WTC11 (cell line): ENCODE measurements at regions not wholly inside any gene's neighbourhood (a gene's known extent, or its start where the extent isn't known, plus 50 kb on each side); places are given as distances from the start of the nearest gene placed in this dataset.
A peak's percentile ranks its signal among the peaks of the same experiment; 100 is the strongest.

Experiments
- ATAC-seq: fragments of 200-7000 bp; cut with Tn5 transposase; 2 replicates; pipeline ENCODE4 v1.10.0; 2021; ENCODE audit warnings: mild to moderate bottlenecking, moderate library complexity
- CTCF ChIA-PET: fragments of 300-600 bp; sonication (Branson Sonifier 250); formaldehyde crosslinking; loops from one replicate; lab custom pipeline; 2021; ENCODE audit warnings: antibody characterized with exemption; lab: Charles Lee
- POLR2A ChIA-PET: fragments of 350-600 bp; sonication (Branson Sonifier 250); formaldehyde crosslinking; loops from one replicate; lab custom pipeline; 2021; ENCODE audit warnings: antibody characterized with exemption; lab: Charles Lee
- DNase-seq: peaks from one replicate; pipeline ENCODE4 v3.0.0; 2021; ENCODE audit warnings: low spot score
- H3K27ac Mint-ChIP-seq: 2 replicates; pipeline ENCODE4 v1.8.0; 2021; ENCODE audit warnings: mixed read lengths
- H3K27me3 Mint-ChIP-seq: 2 replicates; pipeline ENCODE4 v1.8.0; 2021; ENCODE audit warnings: low read depth, mild to moderate bottlenecking, moderate library complexity, mixed read lengths
- H3K36me3 Mint-ChIP-seq: 2 replicates; pipeline ENCODE4 v1.8.0; 2021; ENCODE audit warnings: mixed read lengths
- H3K4me1 Mint-ChIP-seq: 2 replicates; pipeline ENCODE4 v1.8.0; 2022; ENCODE audit warnings: mixed read lengths
- H3K4me3 Mint-ChIP-seq: 2 replicates; pipeline ENCODE4 v1.8.0; 2021; ENCODE audit warnings: mild to moderate bottlenecking, moderate library complexity, mixed read lengths
- H3K9me3 Mint-ChIP-seq: 2 replicates; pipeline ENCODE4 v1.8.0; 2021; ENCODE audit warnings: mixed read lengths
- CREM ChIP-seq: sonication (generic); formaldehyde crosslinking; IDR thresholded peaks from 2 replicates; pipeline ENCODE4 v1.8.1; 2022; ENCODE audit warnings: mild to moderate bottlenecking, missing genetic modification reagents, moderate library complexity
- EMX1 ChIP-seq: fragments of 250-450 bp; sonication (Bioruptor Pico); IDR thresholded peaks from 2 replicates; pipeline ENCODE4 v1.8.0; 2021; ENCODE audit warnings: mild to moderate bottlenecking
- FOXJ3 ChIP-seq: sonication (generic); formaldehyde crosslinking; IDR thresholded peaks from 2 replicates; pipeline ENCODE4 v1.9.0; 2021; ENCODE audit warnings: missing genetic modification reagents, mild to moderate bottlenecking, borderline replicate concordance
- GTF2I ChIP-seq: fragments of 250-450 bp; sonication (Bioruptor Pico); conservative IDR thresholded peaks from 2 replicates; pipeline ENCODE4 v1.4.0; 2021; ENCODE audit warnings: mild to moderate bottlenecking
- HMGA2 ChIP-seq: fragments of 250-450 bp; sonication (Bioruptor Pico); IDR thresholded peaks from 2 replicates; pipeline ENCODE4 v1.4.0; 2021; ENCODE audit warnings: mild to moderate bottlenecking, moderate library complexity
- JAZF1 ChIP-seq: fragments of 250-450 bp; sonication (Bioruptor Pico); IDR thresholded peaks from 2 replicates; pipeline ENCODE4 v1.9.0; 2021; ENCODE audit warnings: moderate library complexity, mild to moderate bottlenecking, inconsistent platforms
- JUN ChIP-seq: sonication (generic); formaldehyde crosslinking; IDR thresholded peaks from 2 replicates; pipeline ENCODE4 v1.8.0; 2023; ENCODE audit warnings: mild to moderate bottlenecking, missing genetic modification reagents
- MXD4 ChIP-seq: fragments of 250-450 bp; sonication (Bioruptor Pico); IDR thresholded peaks from 2 replicates; pipeline ENCODE4 v1.8.0; 2021; ENCODE audit warnings: mild to moderate bottlenecking, moderate library complexity, borderline replicate concordance
- NR2C2 ChIP-seq: sonication (generic); formaldehyde crosslinking; IDR thresholded peaks from 2 replicates; pipeline ENCODE4 v1.8.0; 2022; ENCODE audit warnings: mild to moderate bottlenecking, missing genetic modification reagents
- NR3C1 ChIP-seq: sonication (generic); formaldehyde crosslinking; conservative IDR thresholded peaks from 2 replicates; pipeline ENCODE4 v1.8.1; 2023; ENCODE audit warnings: low read depth, mild to moderate bottlenecking, missing genetic modification reagents
- OVOL2 ChIP-seq: fragments of 250-450 bp; sonication (Bioruptor Pico); IDR thresholded peaks from 2 replicates; pipeline ENCODE4 v1.9.0; 2021; ENCODE audit warnings: mild to moderate bottlenecking, borderline replicate concordance
- RELA ChIP-seq: sonication (generic); formaldehyde crosslinking; IDR thresholded peaks from 2 replicates; pipeline ENCODE4 v1.8.1; 2022; ENCODE audit warnings: missing genetic modification reagents, mild to moderate bottlenecking, borderline replicate concordance
- TP53 ChIP-seq: sonication (generic); formaldehyde crosslinking; IDR thresholded peaks from 2 replicates; pipeline ENCODE4 v1.8.1; 2023; ENCODE audit warnings: mild to moderate bottlenecking, missing genetic modification reagents
- ZNF138 ChIP-seq: sonication (generic); formaldehyde crosslinking; conservative IDR thresholded peaks from 2 replicates; pipeline ENCODE4 v1.8.1; 2022; ENCODE audit warnings: mild to moderate bottlenecking, moderate library complexity, missing genetic modification reagents
- TF ChIP-seq, protein P1 (sequence below): sonication (generic); formaldehyde crosslinking; IDR thresholded peaks from 2 replicates; pipeline ENCODE4 v1.8.1; 2023; ENCODE audit warnings: mild to moderate bottlenecking, moderate library complexity, missing genetic modification reagents
- TF ChIP-seq, protein P2 (sequence below): sonication (generic); formaldehyde crosslinking; IDR thresholded peaks from 2 replicates; pipeline ENCODE4 v1.8.1; 2022; ENCODE audit warnings: missing genetic modification reagents, borderline replicate concordance
- TF ChIP-seq, protein P3 (sequence below): sonication (generic); formaldehyde crosslinking; IDR thresholded peaks from 2 replicates; pipeline ENCODE4 v1.8.0; 2022; ENCODE audit warnings: mild to moderate bottlenecking, missing genetic modification reagents
- TF ChIP-seq, protein P4 (sequence below): fragments of 250-450 bp; sonication (Bioruptor Pico); conservative IDR thresholded peaks from 2 replicates; pipeline ENCODE4 v1.9.0; 2021; ENCODE audit warnings: mild to moderate bottlenecking
- TF ChIP-seq, protein P5 (sequence below): sonication (generic); formaldehyde crosslinking; IDR thresholded peaks from 2 replicates; pipeline ENCODE4 v1.8.0; 2023; ENCODE audit warnings: missing genetic modification reagents
- TF ChIP-seq, protein P6 (sequence below): sonication (generic); formaldehyde crosslinking; IDR thresholded peaks from 2 replicates; pipeline ENCODE4 v1.8.0; 2022; ENCODE audit warnings: mild to moderate bottlenecking, missing genetic modification reagents
- TF ChIP-seq, protein P7 (sequence below): sonication (generic); formaldehyde crosslinking; IDR thresholded peaks from 2 replicates; pipeline ENCODE4 v1.8.1; 2023; ENCODE audit warnings: mild to moderate bottlenecking, missing genetic modification reagents
- TF ChIP-seq, protein P8 (sequence below): sonication (generic); formaldehyde crosslinking; IDR thresholded peaks from 2 replicates; pipeline ENCODE4 v1.8.1; 2023; ENCODE audit warnings: mild to moderate bottlenecking, missing genetic modification reagents
- TF ChIP-seq, protein P9 (sequence below): sonication (generic); formaldehyde crosslinking; conservative IDR thresholded peaks from 2 replicates; pipeline ENCODE4 v1.8.1; 2022; ENCODE audit warnings: mild to moderate bottlenecking, missing genetic modification reagents

DNA sequence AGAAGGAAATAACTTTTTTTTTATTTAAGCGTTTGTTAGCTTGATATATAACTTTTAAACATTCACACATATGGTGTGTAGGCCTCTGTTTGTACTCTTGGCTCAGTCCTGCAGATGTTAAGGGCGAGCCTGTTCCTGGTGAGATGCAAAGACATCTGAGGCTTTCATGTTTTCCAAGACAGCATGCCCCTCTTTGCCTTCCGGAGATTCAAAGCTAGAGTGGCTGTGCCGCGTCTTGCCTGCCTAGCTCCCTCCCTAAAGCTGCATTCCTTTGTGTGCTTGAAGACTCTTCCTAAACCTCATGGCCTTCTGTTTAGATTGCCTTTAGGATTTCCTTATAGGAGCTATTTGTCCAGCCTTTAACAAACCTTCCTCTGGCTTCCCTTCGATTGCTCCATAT is 67.1 kb downstream of the MID1IP1 start:
- Mint-ChIP-seq H3K36me3 (no peaks in the 10 kb centered on the region), H3K9me3 (no peaks in the 10 kb centered on the region), H3K4me1 (peaks cover 72% of the 10 kb centered on the region), H3K4me3 (no peak overlapping the region), H3K27ac (no peak overlapping the region), H3K27me3 (no peaks in the 10 kb centered on the region)
- TF ChIP-seq FOXJ3 (CRISPR knock-in tag) (no peak), EMX1 (no peak), OVOL2 (no peak), JAZF1 (no peak), HMGA2 (CRISPR knock-in tag) (no peak), NR2C2 (CRISPR knock-in tag) (no peak), TP53 (CRISPR knock-in tag) (no peak), ZNF138 (CRISPR knock-in tag) (no peak)
- TF ChIP-seq, protein P1, sequence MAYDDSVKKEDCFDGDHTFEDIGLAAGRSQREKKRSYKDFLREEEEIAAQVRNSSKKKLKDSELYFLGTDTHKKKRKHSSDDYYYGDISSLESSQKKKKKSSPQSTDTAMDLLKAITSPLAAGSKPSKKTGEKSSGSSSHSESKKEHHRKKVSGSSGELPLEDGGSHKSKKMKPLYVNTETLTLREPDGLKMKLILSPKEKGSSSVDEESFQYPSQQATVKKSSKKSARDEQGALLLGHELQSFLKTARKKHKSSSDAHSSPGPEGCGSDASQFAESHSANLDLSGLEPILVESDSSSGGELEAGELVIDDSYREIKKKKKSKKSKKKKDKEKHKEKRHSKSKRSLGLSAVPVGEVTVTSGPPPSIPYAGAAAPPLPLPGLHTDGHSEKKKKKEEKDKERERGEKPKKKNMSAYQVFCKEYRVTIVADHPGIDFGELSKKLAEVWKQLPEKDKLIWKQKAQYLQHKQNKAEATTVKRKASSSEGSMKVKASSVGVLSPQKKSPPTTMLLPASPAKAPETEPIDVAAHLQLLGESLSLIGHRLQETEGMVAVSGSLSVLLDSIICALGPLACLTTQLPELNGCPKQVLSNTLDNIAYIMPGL (CRISPR knock-in tag): no peak
- TF ChIP-seq, protein P2, sequence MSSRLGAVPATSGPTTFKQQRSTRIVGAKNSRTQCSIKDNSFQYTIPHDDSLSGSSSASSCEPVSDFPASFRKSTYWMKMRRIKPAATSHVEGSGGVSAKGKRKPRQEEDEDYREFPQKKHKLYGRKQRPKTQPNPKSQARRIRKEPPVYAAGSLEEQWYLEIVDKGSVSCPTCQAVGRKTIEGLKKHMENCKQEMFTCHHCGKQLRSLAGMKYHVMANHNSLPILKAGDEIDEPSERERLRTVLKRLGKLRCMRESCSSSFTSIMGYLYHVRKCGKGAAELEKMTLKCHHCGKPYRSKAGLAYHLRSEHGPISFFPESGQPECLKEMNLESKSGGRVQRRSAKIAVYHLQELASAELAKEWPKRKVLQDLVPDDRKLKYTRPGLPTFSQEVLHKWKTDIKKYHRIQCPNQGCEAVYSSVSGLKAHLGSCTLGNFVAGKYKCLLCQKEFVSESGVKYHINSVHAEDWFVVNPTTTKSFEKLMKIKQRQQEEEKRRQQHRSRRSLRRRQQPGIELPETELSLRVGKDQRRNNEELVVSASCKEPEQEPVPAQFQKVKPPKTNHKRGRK: no peak
- TF ChIP-seq, protein P3, sequence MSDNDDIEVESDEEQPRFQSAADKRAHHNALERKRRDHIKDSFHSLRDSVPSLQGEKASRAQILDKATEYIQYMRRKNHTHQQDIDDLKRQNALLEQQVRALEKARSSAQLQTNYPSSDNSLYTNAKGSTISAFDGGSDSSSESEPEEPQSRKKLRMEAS: no peak
- TF ChIP-seq, protein P4, sequence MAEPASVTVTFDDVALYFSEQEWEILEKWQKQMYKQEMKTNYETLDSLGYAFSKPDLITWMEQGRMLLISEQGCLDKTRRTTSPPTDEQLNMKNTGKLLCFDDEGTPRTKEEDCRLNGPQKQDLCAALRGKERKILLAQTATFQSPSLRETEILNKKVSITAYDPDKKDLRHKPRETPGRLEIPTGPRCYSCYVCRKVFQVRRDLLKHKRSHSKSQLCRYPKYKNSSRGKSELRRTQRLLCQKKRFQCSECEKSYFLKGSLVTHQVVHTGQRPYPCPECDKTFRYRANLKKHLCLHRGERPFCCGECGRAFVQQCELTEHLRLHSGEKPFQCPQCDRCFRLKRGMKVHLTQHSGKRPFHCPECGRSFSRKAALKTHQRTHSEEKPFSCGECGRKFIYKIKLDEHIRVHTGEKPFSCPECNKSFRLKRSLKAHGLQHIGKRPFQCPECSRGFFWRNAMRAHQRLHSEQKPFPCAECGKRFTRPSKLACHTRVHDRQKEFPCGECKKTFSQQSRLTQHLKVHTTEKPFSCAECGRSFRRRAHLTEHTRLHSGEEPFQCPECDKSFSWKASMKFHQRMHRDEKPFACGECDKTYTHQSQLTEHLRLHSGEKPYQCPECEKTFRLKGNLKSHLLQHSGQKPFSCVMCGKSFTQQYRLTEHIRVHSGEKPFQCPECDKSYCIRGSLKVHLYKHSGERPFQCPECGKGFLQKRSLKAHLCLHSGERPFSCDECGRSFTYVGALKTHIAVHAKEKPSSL (CRISPR knock-in tag): no peak
- TF ChIP-seq, protein P5, sequence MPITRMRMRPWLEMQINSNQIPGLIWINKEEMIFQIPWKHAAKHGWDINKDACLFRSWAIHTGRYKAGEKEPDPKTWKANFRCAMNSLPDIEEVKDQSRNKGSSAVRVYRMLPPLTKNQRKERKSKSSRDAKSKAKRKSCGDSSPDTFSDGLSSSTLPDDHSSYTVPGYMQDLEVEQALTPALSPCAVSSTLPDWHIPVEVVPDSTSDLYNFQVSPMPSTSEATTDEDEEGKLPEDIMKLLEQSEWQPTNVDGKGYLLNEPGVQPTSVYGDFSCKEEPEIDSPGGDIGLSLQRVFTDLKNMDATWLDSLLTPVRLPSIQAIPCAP (CRISPR knock-in tag): no peak
- TF ChIP-seq, protein P6, sequence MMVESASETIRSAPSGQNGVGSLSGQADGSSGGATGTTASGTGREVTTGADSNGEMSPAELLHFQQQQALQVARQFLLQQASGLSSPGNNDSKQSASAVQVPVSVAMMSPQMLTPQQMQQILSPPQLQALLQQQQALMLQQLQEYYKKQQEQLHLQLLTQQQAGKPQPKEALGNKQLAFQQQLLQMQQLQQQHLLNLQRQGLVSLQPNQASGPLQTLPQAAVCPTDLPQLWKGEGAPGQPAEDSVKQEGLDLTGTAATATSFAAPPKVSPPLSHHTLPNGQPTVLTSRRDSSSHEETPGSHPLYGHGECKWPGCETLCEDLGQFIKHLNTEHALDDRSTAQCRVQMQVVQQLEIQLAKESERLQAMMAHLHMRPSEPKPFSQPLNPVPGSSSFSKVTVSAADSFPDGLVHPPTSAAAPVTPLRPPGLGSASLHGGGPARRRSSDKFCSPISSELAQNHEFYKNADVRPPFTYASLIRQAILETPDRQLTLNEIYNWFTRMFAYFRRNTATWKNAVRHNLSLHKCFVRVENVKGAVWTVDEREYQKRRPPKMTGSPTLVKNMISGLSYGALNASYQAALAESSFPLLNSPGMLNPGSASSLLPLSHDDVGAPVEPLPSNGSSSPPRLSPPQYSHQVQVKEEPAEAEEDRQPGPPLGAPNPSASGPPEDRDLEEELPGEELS (CRISPR knock-in tag): no peak
- CTCF ChIA-PET: interaction anchor here (0.6 to 1.5 kb wide), 2 partner anchors 11 to 283 kb away, joined by 3 to 4 read pairs; no protein-coding TSS in a partner anchor
- ATAC-seq: no peak
- POLR2A ChIA-PET: interaction anchor here (1.5 to 4.9 kb wide), 2 partner anchors 63 to 67 kb away, joined by 8 to 41 read pairs; partner anchors contain the start of gene MID1IP1
- no peak for DNase-seq

DNA sequence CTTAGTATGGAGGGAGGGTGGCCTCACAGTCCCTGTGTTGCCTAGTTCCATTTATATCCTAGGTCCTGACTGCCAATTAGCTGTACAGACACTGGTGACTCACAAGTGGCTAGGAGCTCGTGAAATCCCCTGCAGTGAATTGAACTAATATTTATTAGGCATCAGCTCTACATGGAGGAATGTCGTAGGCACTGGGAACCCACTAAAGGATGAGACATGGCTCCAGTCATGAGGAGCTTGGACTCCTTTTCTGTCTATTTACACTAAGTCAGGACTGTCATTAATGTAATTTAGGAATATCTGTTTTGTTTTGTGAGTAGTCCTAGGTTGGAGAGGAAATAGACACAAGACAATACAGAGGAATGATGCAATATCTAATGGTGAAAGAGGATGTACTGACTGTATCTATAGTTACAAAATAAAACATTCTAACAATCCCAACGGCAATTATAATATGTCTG is 67.7 kb downstream of the MID1IP1 start:
- Mint-ChIP-seq H3K27ac (no peak overlapping the region), H3K36me3 (no peaks in the 10 kb centered on the region), H3K4me3 (peak overlapping the region; percentile 58; the same call in 1 of the 2 replicates), H3K4me1 (peaks cover 73% of the 10 kb centered on the region), H3K27me3 (no peaks in the 10 kb centered on the region), H3K9me3 (no peaks in the 10 kb centered on the region)
- CTCF ChIA-PET: interaction anchor here (0.6 to 1.5 kb wide), 2 partner anchors 12 to 283 kb away, joined by 3 to 4 read pairs; no protein-coding TSS in a partner anchor
- DNase-seq (no peak), ATAC-seq (no peak)
- POLR2A ChIA-PET: interaction anchor here (1.5 to 4.9 kb wide), 2 partner anchors 64 to 67 kb away, joined by 8 to 41 read pairs; partner anchors contain the start of gene MID1IP1
- TF ChIP-seq, protein P7, sequence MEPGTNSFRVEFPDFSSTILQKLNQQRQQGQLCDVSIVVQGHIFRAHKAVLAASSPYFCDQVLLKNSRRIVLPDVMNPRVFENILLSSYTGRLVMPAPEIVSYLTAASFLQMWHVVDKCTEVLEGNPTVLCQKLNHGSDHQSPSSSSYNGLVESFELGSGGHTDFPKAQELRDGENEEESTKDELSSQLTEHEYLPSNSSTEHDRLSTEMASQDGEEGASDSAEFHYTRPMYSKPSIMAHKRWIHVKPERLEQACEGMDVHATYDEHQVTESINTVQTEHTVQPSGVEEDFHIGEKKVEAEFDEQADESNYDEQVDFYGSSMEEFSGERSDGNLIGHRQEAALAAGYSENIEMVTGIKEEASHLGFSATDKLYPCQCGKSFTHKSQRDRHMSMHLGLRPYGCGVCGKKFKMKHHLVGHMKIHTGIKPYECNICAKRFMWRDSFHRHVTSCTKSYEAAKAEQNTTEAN (CRISPR knock-in tag): no peak
- TF ChIP-seq, protein P8, sequence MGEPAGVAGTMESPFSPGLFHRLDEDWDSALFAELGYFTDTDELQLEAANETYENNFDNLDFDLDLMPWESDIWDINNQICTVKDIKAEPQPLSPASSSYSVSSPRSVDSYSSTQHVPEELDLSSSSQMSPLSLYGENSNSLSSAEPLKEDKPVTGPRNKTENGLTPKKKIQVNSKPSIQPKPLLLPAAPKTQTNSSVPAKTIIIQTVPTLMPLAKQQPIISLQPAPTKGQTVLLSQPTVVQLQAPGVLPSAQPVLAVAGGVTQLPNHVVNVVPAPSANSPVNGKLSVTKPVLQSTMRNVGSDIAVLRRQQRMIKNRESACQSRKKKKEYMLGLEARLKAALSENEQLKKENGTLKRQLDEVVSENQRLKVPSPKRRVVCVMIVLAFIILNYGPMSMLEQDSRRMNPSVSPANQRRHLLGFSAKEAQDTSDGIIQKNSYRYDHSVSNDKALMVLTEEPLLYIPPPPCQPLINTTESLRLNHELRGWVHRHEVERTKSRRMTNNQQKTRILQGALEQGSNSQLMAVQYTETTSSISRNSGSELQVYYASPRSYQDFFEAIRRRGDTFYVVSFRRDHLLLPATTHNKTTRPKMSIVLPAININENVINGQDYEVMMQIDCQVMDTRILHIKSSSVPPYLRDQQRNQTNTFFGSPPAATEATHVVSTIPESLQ (CRISPR knock-in tag): no peak
- no peak for TF ChIP-seq MXD4
- no peak for TF ChIP-seq JUN (CRISPR knock-in tag)
- TF ChIP-seq OVOL2: no peak
- no peak for TF ChIP-seq GTF2I (CRISPR knock-in tag)
- TF ChIP-seq CREM (CRISPR knock-in tag): no peak
- no peak for TF ChIP-seq NR3C1 (CRISPR knock-in tag)
- TF ChIP-seq, protein P3: no peak
- no peak for TF ChIP-seq RELA (CRISPR knock-in tag)
- TF ChIP-seq, protein P9, sequence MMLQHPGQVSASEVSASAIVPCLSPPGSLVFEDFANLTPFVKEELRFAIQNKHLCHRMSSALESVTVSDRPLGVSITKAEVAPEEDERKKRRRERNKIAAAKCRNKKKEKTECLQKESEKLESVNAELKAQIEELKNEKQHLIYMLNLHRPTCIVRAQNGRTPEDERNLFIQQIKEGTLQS (CRISPR knock-in tag): no peak
